Stimulated activated CD4-positive, alpha-beta T cell treated with anti-CD3 and anti-CD28 coated beads, Interleukin-15, amount 100 ng/mL, for 24 hours (primary cell): ENCODE measurements at regions not wholly inside any gene's neighbourhood (a gene's known extent, or its start where the extent isn't known, plus 50 kb on each side); places are given as distances from the start of the nearest gene placed in this dataset.
"Not testable (repeated sequence)": the region's sequence is repeated elsewhere in the genome, so short reads cannot be mapped to it uniquely, and the experiment has no call there.

Experiments
- DNase-seq: peaks from one replicate; pipeline ENCODE4 v3.0.0-alpha.2; 2020

DNA sequence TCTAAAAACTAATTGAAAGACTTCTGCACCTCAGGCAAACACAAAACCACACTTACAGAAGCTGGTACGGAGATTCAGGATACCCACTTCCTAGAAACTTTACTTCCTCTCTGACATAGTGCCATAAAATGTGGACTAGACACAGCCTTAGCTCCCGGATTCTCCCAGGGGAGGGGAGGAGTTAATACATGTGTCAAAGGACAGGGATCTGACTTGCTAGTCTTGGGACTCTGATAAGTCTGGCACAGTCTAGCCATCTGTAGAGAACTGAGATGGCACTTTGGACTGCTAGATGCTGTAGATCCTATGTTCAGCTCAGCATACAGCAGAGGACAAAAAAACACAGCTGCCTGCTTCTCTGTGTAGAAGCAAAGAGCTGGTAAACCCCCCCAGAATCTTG lies 769.8 kb upstream of the MIR17HG start:
- DNase-seq, result no peak

GRCh38 chr13:90585392-90585791 lies 762.1 kb upstream of the MIR17HG start:
- DNase-seq, result no peak

GRCh38 chr13:90591260-90591926 lies 756.1 kb upstream of the MIR17HG start:
- no peak for DNase-seq

- no peak for DNase-seq
Observed at GRCh38 chr13:90591927-90592268, 755.6 kb upstream of the MIR17HG start.

DNA sequence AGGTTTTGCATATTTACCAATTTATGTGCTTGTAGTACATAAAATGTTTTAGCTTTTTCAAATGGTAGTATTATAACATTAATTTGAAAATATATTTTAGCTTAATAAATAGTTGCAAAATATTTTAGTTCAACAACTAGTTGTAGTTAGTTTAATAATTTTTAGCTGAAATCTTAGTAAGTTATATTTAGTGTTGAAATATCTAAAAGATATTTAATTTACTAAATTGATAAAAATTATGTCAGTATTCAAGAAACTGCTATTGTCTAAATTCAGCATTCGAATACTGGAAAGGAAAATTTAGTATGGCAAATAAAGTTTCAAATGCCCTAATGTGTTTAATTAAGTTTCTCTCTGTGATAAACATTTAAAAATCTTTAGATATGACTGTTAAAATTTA lies 754.5 kb upstream of the MIR17HG start:
- no peak for DNase-seq

- no peak for DNase-seq
Observed at GRCh38 chr13:90594681-90595080, 752.8 kb upstream of the MIR17HG start.

GRCh38 chr13:90605664-90606063 lies 741.8 kb upstream of the MIR17HG start:
- no peak for DNase-seq

GRCh38 chr13:90606921-90607320 lies 740.6 kb upstream of the MIR17HG start:
- DNase-seq, result not testable (repeated sequence)

DNA sequence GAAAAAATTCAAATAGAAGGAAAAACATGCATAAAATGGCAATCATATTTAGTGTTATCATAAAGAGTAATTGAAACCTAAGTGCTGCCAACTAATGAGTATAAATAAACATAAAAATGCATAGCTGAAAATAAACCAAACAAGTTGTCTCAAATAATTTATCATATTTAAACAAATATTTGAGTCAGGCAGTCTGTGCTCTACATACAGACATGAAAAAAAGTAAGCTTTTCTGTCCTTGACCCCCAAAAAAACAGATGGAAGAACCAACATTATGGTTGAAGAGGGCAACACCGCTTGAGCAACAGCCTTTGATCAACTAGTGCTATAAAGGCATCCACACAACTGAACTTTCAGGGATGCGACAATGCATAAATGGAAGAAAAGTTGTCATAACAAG lies 735.1 kb upstream of the MIR17HG start:
- no peak for DNase-seq

DNA sequence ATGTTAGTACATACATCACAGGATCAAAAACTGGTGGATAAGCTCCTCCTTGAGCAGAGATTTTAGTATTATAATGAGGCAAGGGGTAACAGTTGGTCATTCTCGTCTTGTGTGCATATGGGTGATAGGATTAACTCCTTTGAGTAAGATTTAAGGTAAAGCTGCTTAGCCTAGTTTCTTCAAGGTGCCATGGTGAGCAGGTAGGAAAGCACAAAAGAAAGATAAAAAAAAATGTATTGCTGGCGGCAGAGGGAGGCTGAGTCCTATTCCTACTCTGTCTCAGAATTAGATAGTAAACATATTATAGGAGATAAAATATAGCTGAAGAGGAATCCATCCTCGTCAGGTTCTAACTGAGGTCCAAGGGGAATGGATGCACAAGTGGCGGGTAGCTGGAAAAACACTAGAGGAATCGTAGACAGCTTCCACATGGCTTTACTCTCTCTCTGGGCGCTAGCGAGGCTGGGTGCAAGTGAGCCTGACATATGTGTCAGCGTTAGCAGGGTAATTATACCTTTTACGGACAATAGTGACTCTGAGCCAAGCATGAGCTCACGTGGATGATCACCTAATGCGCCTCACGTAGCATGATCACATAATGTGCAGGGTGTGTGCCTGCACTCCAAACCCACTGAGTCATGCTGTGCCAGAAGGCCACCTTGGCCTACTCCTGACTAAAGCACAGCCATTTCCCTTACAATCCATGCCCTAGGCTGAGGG lies 734.3 kb upstream of the MIR17HG start:
- DNase-seq, result no peak

DNA sequence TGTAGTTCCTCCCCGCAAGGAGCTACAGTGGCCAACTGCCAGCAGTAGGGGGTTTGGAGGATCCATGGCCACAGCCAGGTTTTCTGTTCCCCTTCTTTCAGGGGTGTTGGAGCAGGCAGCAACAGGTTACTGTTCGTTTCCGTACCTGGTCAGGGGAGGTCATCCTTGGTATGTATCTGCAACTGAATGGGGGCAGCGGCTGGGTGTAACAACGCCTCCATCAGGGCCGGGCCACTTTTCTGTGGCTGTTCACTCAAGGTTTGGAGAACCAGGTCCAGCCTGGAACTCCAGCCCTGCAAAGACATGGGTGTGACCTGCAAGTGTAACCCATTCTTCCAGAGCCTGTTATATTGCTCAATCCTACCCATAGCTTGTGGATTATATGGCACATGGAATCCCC lies 732.3 kb upstream of the MIR17HG start:
- no peak for DNase-seq

DNA sequence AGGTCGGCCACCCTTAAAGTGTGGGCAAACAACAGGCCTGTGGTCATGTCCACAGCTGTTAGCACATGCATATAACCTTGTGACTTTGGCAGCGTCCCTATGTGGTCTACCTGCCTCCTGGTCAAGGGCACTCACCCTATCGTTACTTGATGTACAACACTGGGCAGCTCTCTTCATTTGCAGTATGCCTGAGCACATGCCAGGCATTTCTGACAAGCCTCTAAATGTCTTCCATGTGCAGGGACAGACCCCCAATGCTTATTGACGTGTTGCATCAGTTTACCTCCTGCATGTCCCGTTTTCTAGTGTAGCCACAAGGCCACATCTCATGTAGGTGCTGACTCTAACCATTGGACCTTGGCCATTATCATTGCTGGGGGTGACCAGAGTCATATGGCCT lies 731.7 kb upstream of the MIR17HG start:
- no peak for DNase-seq

DNA sequence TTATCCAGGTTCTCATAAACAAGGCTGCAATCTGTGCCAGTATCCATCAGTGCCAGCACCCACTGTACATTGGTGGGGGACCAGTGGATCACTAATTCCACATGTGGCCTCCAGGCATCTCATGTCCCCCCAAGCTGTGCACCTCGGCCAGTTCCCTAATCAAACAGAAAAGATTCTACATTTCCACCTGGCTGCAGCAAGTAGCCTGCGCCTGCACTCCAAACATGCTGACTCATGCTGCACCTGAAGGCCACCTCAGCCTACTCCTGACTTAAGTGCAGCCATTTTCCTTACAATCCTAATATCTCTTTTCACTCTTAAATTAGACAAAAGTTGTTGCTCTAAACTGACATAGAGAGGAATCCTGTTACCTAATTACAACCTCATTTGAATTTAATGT lies 729.4 kb upstream of the MIR17HG start:
- DNase-seq, result no peak

DNA sequence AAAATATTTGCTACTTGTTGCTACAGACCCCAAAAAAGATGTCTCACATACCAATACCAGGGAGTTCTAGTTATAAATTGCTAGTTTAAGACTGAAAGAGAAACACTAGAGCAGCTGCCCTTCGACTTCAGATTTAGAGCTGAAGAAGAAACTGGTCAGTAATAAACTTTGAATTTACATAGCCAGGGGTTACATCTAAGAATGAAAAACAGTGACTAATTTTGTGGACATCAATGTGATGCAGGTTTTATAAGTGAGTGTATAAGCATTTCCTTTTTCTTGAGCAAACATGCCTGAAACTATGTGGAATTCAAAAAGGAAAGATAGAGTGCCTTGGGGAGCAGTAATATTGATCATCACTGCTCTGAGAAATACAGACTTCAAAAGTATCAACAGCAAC lies 724.9 kb upstream of the MIR17HG start:
- no peak for DNase-seq

DNA sequence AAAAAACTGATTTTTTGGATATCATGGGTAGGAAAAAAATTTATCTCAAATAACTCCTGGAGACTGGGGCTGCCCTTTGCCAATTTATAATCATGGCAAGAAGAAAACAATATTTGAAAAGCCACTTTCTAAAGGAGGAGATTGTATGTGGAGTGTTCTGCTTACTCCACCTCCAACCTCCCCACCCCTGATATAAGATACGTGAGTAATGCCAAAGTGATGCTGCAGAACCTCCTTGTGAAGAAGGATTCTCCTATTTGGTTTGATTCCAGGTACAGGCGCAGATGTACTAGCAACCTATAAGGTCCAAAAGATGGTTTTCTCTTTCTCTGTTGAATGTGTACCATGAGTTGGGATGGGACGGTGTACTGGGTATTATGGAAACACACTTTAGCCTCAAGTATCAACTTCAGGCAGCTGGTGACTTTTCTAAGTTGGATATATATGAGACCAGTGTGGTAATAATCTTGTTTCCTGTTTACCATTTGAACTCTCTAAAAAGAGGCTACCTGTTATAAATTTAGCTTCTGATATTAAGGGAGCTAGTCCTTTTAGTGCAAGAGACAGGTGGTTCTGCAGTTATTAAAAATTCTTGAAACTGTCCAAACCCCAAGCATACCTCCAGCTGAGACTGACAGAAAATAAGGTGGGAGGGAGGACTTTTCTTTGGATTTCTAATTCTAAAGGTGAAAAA lies 724.0 kb upstream of the MIR17HG start:
- DNase-seq, result no peak

DNA sequence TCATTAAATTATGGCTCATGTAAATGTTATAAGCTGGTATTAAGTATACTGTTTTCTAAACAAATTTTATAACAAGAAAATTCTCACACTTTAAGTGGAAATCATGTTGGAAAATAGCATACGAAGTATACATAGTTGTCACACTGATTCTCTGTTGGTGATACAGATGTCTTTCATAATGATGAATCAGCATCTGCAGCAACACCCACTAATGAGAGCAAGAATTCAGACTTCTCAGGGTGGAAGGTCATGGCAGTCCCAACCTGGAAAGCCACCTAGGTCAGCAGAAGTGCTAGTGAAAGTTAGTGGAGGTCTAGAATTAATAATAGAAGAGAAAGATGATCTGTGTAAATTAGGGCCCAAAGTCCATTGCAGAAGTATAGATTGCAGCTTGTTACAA lies 719.7 kb upstream of the MIR17HG start:
- DNase-seq, result no peak

GRCh38 chr13:90628471-90628870 lies 719.0 kb upstream of the MIR17HG start:
- no peak for DNase-seq

- DNase-seq, result no peak
Observed at GRCh38 chr13:90630716-90631115, 716.8 kb upstream of the MIR17HG start.

DNA sequence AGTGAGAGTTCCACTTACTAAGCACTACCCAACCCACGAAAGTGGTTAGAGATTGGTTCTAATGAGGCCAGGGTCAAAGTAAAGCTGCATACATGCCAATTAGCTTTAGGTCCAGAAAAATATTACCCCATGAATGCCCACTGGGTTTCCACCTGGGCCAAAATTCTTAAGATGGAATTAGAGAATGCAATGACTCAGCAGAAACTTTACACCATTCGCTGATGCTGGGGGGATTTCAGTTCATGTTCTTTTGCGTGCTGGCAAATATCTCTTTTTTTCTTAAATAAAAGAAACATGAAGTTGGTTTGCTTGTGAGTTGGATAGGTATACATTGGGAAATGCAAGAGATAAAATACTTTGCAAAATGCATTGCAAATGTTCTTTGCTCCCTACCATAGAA lies 715.3 kb upstream of the MIR17HG start:
- DNase-seq, result no peak

DNA sequence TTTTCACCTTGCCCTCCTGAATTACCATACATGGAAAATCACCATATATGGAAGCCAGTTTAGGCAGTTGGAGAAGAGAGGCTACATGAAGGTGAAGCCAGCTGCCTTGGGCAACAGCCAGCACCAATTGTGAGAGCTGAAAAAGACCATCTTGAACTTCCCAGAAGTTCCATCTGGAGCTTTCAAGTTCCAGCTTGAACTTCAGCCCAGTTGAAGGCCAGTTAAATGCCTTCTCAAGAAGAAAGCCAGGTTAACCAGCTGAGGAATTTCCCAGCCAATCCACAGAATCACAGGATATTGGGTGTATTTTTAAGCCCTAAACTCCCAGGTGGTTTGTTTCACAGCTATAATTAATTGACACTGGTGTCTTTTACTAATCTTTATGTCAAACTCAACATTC lies 713.6 kb upstream of the MIR17HG start:
- no peak for DNase-seq

DNA sequence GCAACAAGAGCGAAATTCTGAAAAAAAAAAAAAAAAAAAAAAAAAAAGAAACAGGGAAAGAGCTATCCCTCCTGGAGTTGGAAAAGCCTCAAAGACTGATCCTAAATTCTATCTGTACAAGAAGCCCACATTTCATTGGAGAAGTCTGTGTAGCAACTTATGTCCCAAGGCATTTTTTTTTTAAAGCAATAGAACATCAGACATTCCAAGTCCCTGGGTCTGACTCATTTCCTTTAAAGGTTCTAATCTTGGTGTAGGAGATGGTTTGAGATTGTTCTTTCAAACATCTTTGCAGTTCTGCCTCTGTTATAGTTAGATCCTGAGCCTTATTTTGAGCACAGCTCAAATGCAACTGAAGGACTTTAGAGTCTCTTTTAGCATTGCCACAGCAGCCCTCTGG lies 706.5 kb upstream of the MIR17HG start:
- DNase-seq, result no peak

GRCh38 chr13:90641884-90642283 lies 705.6 kb upstream of the MIR17HG start:
- no peak for DNase-seq

DNA sequence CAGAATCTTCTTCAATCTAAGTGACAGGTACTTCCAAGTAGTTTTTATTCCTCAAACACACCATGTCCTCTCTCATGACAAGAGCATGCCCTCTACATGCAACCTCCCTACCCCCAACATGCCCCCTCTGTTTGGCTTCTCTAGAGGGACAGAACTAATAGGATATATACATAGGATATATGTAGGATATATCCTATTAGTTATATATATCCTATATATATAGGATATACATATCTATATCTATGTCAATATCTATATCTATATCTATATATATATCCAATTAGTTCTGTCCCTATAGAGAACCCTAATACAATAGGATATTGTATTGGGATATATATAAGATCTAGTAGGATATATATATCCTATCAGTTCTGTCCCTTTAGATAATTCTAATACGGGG lies 701.9 kb upstream of the MIR17HG start:
- DNase-seq, result no peak

GRCh38 chr13:90648497-90648896 lies 699.0 kb upstream of the MIR17HG start:
- no peak for DNase-seq

DNA sequence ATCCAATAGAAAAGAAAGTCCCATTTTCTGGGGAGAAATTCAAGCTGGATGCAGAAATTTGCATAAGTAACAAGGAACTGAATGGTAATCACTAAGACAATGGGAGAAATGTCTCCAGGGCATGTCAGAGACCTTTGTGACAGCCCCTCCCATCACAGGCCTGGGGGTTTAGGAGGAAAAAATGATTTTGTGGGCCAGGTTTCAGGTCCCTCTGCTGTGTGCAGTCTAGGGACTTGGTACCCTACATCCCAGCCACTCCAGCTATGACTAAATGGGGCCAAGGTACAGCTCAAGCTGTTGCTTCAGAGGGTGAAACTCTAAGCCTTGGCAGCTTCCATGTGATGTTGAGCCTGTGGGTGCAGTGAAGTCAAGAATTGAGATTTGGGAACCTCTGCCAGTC lies 695.5 kb upstream of the MIR17HG start:
- DNase-seq, result no peak
